ENCODE measurements at regions not wholly inside any gene's neighbourhood (a gene's known extent, or its start where the extent isn't known, plus 50 kb on each side); places are given as distances from the start of the nearest gene placed in this dataset.
A peak's percentile ranks its signal among the peaks of the same experiment; 100 is the strongest.

GRCh38 chr18:45359275-45360009 lies 255.8 kb upstream of the SLC14A2 start:
- Histone ChIP-seq H3K36me3 (no peaks in the 10 kb centered on the region), H3K9me3 (no peaks in the 10 kb centered on the region), H3K4me3 (ENCODE audit: low read depth, low read length) (no peak overlapping the region), H3K27me3 (no peaks in the 10 kb centered on the region), H3K4me1 (no peaks in the 10 kb centered on the region)
- TF ChIP-seq CTCF (IDR thresholded peaks at IDR 0.05; ENCODE audit: low read depth, low read length): no peak
- peak; percentile 6 for DNase-seq

- no peaks in the 10 kb centered on the region for H3K27me3 ChIP-seq
- no peak for TF ChIP-seq CTCF (IDR thresholded peaks at IDR 0.05; ENCODE audit: low read depth, low read length)
- DNase-seq: no peak
Measured at GRCh38 chr18:45361125-45361851, 254.0 kb upstream of the SLC14A2 start.

GRCh38 chr18:45363196-45363595 lies 252.1 kb upstream of the SLC14A2 start:
- DNase-seq: no peak
- Histone ChIP-seq H3K4me1 (no peaks in the 10 kb centered on the region), H3K4me3 (ENCODE audit: low read depth, low read length) (no peak overlapping the region), H3K27me3 (no peaks in the 10 kb centered on the region), H3K9me3 (no peaks in the 10 kb centered on the region), H3K36me3 (no peaks in the 10 kb centered on the region)
- no peak for TF ChIP-seq CTCF (IDR thresholded peaks at IDR 0.05; ENCODE audit: low read depth, low read length)

More at GRCh38 chr18:45361125-45361851, 254.0 kb upstream of the SLC14A2 start:
- H3K4me1 ChIP-seq: no peaks in the 10 kb centered on the region
- no peak overlapping the region for H3K4me3 ChIP-seq (ENCODE audit: low read depth, low read length)
- no peaks in the 10 kb centered on the region for H3K36me3 ChIP-seq
- no peaks in the 10 kb centered on the region for H3K9me3 ChIP-seq

DNA sequence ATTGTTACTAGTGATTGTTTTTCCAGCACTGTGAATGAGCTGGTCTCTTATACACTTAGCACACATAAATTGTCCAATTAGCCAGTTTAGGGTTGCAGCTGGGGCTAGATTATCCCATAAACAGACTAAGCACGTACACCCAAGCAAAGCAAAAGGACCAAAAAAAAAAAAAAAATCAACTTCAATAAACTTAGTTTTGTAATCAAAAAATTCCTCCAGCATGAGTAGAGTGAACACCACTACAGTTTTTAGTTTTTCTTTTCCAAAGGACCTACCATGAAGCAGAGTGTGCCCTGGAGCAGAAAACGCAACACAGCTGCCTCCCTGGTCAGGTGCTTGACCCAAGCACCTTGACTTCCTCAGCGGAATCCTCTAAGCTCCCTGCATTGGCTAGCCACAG lies 249.4 kb upstream of the SLC14A2 start:
- H3K4me1 ChIP-seq: no peaks in the 10 kb centered on the region
- H3K9me3 ChIP-seq: no peaks in the 10 kb centered on the region
- no peaks in the 10 kb centered on the region for H3K27me3 ChIP-seq
- DNase-seq: no peak
- H3K36me3 ChIP-seq: no peaks in the 10 kb centered on the region
- H3K4me3 ChIP-seq (ENCODE audit: low read depth, low read length): no peak overlapping the region
- TF ChIP-seq CTCF (IDR thresholded peaks at IDR 0.05; ENCODE audit: low read depth, low read length): no peak

GRCh38 chr18:45370255-45371010 lies 244.8 kb upstream of the SLC14A2 start:
- Histone ChIP-seq H3K4me1 (no peaks in the 10 kb centered on the region), H3K9me3 (no peaks in the 10 kb centered on the region), H3K4me3 (ENCODE audit: low read depth, low read length) (no peak overlapping the region), H3K27me3 (no peaks in the 10 kb centered on the region), H3K36me3 (no peaks in the 10 kb centered on the region)
- TF ChIP-seq CTCF (IDR thresholded peaks at IDR 0.05; ENCODE audit: low read depth, low read length): no peak
- peak; percentile 33 for DNase-seq

Data from BE2C (cell line).